ENCODE measurements at regions not wholly inside any gene's neighbourhood (a gene's known extent, or its start where the extent isn't known, plus 50 kb on each side); places are given as distances from the start of the nearest gene placed in this dataset.

GRCh38 chr3:177725165-177725564 is 527.9 kb upstream of the TBL1XR1 start:
- TF ChIP-seq CTCF (IDR thresholded peaks at IDR 0.05; ENCODE audit: poor library complexity, severe bottlenecking) (no peak), SMC3 (conservative IDR thresholded peaks at IDR 0.05; ENCODE audit: poor library complexity) (no peak), POLR2AphosphoS5 (IDR thresholded peaks at IDR 0.05) (no peak), EZH2 (IDR thresholded peaks at IDR 0.05; ENCODE audit: borderline replicate concordance, insufficient read depth, low read length, poor library complexity, severe bottlenecking) (no peak), RAD21 (conservative IDR thresholded peaks at IDR 0.05) (no peak), MXI1 (conservative IDR thresholded peaks at IDR 0.05; ENCODE audit: poor library complexity, severe bottlenecking) (no peak), EP300 (conservative IDR thresholded peaks at IDR 0.05; ENCODE audit: poor library complexity, severe bottlenecking) (no peak), TAF1 (IDR thresholded peaks at IDR 0.05; ENCODE audit: low read depth) (no peak), REST (IDR thresholded peaks at IDR 0.05; ENCODE audit: borderline replicate concordance) (no peak)

Measured in neural cell (in vitro differentiated cells).